Activated CD4-positive, alpha-beta T cell treated with anti-CD3 and anti-CD28 coated beads for 36 hours (primary cell): ENCODE measurements at regions not wholly inside any gene's neighbourhood (a gene's known extent, or its start where the extent isn't known, plus 50 kb on each side); places are given as distances from the start of the nearest gene placed in this dataset.
A peak's percentile ranks its signal among the peaks of the same experiment; 100 is the strongest.

ENCODE experiments used
- ATAC-seq: fragments of 200-7000 bp; cut with Tn5 transposase; one replicate; pipeline ENCODE4 v1.10.0; 2021; ENCODE audit warnings: mild to moderate bottlenecking, moderate library complexity
- CTCF ChIA-PET: fragments of 350-600 bp; sonication (Branson Sonifier 250); formaldehyde crosslinking; loops from one replicate; lab custom pipeline; 2021; ENCODE audit warnings: antibody characterized with exemption; lab: Charles Lee
- POLR2A ChIA-PET: fragments of 350-600 bp; sonication (Branson Sonifier 250); formaldehyde crosslinking; loops from one replicate; lab custom pipeline; 2021; ENCODE audit warnings: antibody characterized with exemption, inconsistent platforms; lab: Charles Lee
- DNase-seq: peaks from one replicate; pipeline ENCODE4 v3.0.0-alpha.2; 2020
- H3K27ac Mint-ChIP-seq: one replicate; pipeline ENCODE4 v1.8.0; 2021; ENCODE audit warnings: mixed read lengths
- H3K27me3 Mint-ChIP-seq: one replicate; pipeline ENCODE4 v1.8.0; 2021; ENCODE audit warnings: mixed read lengths
- H3K36me3 Mint-ChIP-seq: one replicate; pipeline ENCODE4 v1.8.0; 2021; ENCODE audit warnings: low read depth, mixed read lengths
- H3K4me1 Mint-ChIP-seq: one replicate; pipeline ENCODE4 v1.8.0; 2021; ENCODE audit warnings: mixed read lengths
- H3K4me3 Mint-ChIP-seq: one replicate; pipeline ENCODE4 v1.8.0; 2021; ENCODE audit warnings: mild to moderate bottlenecking, moderate library complexity, mixed read lengths
- H3K9me3 Mint-ChIP-seq: one replicate; pipeline ENCODE4 v1.8.0; 2021; ENCODE audit warnings: low read depth, mixed read lengths
- intact Hi-C, 2 experiments: fragments of 100-400 bp; cut with DNase I in 1 of 2; cut with micrococcal nuclease in 1 of 2; formaldehyde crosslinking; loops; one replicate each; pipeline versions ENCODE4 v1.14.2 to v1.15.1; 2022 to 2024; cut with DNase I, micrococcal nuclease

GRCh38 chr12:92582475-92582874, 120.3 kb upstream of the PLEKHG7 start:
- H3K9me3 Mint-ChIP-seq, result peaks cover 11% of the 10 kb centered on the region
- H3K27ac Mint-ChIP-seq, result no peak overlapping the region
- H3K27me3 Mint-ChIP-seq, result no peaks in the 10 kb centered on the region
- CTCF ChIA-PET, result interaction anchor here (0.5 to 1.0 kb wide), 5 partner anchors 8 to 486 kb away, joined by 3 read pairs; no protein-coding TSS in a partner anchor
- intact Hi-C loops, result no loop called here
- DNase-seq, result no peak
- ATAC-seq, result no peak
- H3K4me3 Mint-ChIP-seq, result no peak overlapping the region
- H3K36me3 Mint-ChIP-seq, result peaks cover 4% of the 10 kb centered on the region
- POLR2A ChIA-PET, result no interaction called here
- no peaks in the 10 kb centered on the region for H3K4me1 Mint-ChIP-seq

GRCh38 chr12:92581604-92582003, 121.2 kb upstream of the PLEKHG7 start:
- Mint-ChIP-seq H3K4me1 (no peaks in the 10 kb centered on the region), H3K4me3 (no peak overlapping the region), H3K9me3 (peaks cover 11% of the 10 kb centered on the region), H3K27me3 (no peaks in the 10 kb centered on the region), H3K36me3 (peaks cover 4% of the 10 kb centered on the region), H3K27ac (no peak overlapping the region)
- intact Hi-C loops, result no loop called here
- ChIA-PET POLR2A (no interaction called here), CTCF (interaction anchor here (1.0 kb wide), 1 partner anchor 485 kb away, joined by 3 read pairs; no protein-coding TSS in a partner anchor)
- DNase-seq (no peak), ATAC-seq (no peak)

- Mint-ChIP-seq H3K4me1 (peaks cover 11% of the 10 kb centered on the region), H3K9me3 (peaks cover 2% of the 10 kb centered on the region), H3K36me3 (no peaks in the 10 kb centered on the region), H3K4me3 (no peak overlapping the region), H3K27me3 (no peaks in the 10 kb centered on the region), H3K27ac (no peak overlapping the region)
- no peak for ATAC-seq
- no peak for DNase-seq
- intact Hi-C loops, result loop anchor here (1.0 to 10.0 kb wide), 9 partner anchors 32 to 1213 kb away; no protein-coding TSS in a partner anchor
- ChIA-PET POLR2A (no interaction called here), CTCF (interaction anchor here (0.7 to 1.5 kb wide), 6 partner anchors 9 to 1196 kb away, joined by 3 to 4 read pairs (median 4); no protein-coding TSS in a partner anchor)
These were observed 127.7 kb upstream of the PLEKHG7 start for GRCh38 chr12:92574911-92575570.

DNA sequence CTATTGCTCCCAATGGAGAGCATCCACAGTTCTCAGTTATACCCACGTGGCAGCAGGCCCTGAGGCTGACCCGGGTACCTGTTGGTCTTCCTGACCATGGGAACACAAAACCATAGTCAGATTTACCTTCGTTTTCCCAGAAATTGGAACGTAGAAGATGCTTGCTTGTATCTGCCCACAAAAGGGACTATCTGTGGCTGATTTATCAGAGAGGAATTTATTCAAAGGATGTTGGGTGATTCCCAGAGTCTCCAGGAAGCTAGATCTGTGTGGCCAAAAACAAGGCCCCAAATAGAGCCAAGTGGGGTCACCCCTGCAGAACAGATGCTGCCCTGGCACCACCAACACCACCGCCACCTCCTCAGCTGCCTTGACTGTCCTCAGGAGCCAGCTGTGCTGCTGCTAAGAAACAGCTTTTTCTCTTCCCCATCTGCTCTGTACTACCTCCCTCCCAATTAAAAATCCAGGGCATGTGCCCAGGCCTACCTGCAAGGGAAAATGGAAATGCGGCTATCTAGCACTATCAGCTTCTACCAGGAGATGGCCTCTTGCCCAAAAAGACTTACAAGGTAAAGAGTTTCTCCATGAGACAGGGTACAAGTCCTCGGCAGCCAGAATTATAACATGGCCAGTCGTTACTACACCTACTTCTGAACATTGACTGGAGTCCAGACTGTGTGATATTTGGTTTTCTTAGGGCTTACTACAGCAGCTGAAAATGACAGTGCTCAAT, 128.6 kb upstream of the PLEKHG7 start:
- no peak overlapping the region for H3K4me3 Mint-ChIP-seq
- H3K27ac Mint-ChIP-seq, result no peak overlapping the region
- ChIA-PET CTCF (interaction anchor here (0.6 to 1.5 kb wide), 7 partner anchors 9 to 1195 kb away, joined by 3 to 4 read pairs (median 4); no protein-coding TSS in a partner anchor), POLR2A (no interaction called here)
- no peak for DNase-seq
- no peaks in the 10 kb centered on the region for H3K27me3 Mint-ChIP-seq
- peaks cover 2% of the 10 kb centered on the region for H3K9me3 Mint-ChIP-seq
- H3K36me3 Mint-ChIP-seq, result no peaks in the 10 kb centered on the region
- intact Hi-C loops, result loop anchor here (1.0 to 10.0 kb wide), 9 partner anchors 33 to 1212 kb away; no protein-coding TSS in a partner anchor
- ATAC-seq, result peak; percentile 25
- peaks cover 11% of the 10 kb centered on the region for H3K4me1 Mint-ChIP-seq

DNA sequence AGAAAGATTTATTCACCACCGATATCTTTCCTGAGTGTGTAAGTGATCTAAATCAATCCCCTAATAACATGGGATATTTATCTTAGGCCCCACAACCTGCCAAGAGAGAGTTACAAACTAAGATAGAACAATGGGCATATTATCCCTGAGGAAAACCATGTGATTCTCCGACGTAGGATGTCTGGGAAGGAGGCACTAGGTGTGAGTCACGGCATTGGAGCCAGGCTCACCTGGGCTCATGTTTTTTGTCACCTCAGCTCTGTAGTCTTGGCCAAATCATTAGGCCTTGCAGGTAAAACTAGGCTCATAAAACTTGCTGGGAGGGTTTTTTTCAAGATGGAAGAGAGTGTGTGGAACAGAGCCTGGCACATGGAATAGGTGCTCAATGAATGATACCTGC, 129.7 kb upstream of the PLEKHG7 start:
- ChIA-PET CTCF (interaction anchor here (0.6 to 1.9 kb wide), 4 partner anchors 10 to 388 kb away, joined by 3 to 4 read pairs (median 3); no protein-coding TSS in a partner anchor), POLR2A (interaction anchor here (0.6 kb wide), 1 partner anchor 427 kb away, joined by 4 read pairs; the partner anchor contains the start of gene BTG1)
- Mint-ChIP-seq H3K27me3 (no peaks in the 10 kb centered on the region), H3K36me3 (no peaks in the 10 kb centered on the region), H3K27ac (no peak overlapping the region), H3K9me3 (peaks cover 2% of the 10 kb centered on the region), H3K4me1 (peaks cover 14% of the 10 kb centered on the region), H3K4me3 (no peak overlapping the region)
- intact Hi-C loops, result loop anchor here (5.0 to 10.0 kb wide), 7 partner anchors 34 to 1211 kb away; no protein-coding TSS in a partner anchor
- DNase-seq (no peak), ATAC-seq (no peak)

DNA sequence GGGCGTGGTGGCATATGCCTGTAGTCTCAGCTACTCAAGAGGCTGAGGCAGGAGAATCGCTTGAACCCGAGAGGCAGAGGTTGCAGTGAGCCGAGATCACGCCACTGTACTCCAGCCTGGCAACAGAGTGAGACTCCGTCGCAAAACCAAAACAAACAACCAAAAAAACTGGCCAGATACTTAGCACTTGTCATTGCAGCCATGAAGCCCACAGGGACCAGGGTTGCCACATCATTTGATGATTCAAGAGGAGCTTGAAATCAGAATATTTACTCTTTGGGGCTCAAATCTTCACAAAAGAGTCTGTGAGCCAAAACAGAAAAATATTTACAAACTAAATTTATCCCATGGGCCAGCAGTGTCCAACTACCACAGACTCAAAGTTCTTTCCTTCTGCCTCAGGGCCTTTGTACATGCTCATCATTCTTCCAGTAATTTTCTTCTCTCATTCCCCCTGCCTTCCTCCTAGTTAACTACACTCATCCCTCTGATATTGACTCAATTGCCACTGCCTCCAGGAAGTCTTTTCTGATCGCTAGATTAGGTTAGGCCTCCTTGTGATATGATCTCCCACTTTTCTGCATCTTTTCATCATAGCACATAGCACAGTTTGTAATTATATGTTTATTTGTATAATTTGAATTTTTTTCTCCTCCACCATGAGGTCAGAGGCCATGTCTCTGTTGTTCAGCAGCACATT, 130.8 kb upstream of the PLEKHG7 start:
- no peak for ATAC-seq
- POLR2A ChIA-PET, result no interaction called here
- Mint-ChIP-seq H3K36me3 (peaks cover 8% of the 10 kb centered on the region), H3K4me3 (no peak overlapping the region), H3K4me1 (peaks cover 21% of the 10 kb centered on the region), H3K27ac (peak overlapping the region; percentile 8), H3K27me3 (no peaks in the 10 kb centered on the region), H3K9me3 (peaks cover 6% of the 10 kb centered on the region)
- intact Hi-C loops, result loop anchor here (2.0 to 10.0 kb wide), 12 partner anchors 35 to 1210 kb away; no protein-coding TSS in a partner anchor
- CTCF ChIA-PET, result interaction anchor here (0.7 to 4.3 kb wide), 9 partner anchors 9 to 426 kb away, joined by 3 to 50 read pairs (median 3); partner anchors contain the start of gene BTG1
- DNase-seq, result no peak

DNA sequence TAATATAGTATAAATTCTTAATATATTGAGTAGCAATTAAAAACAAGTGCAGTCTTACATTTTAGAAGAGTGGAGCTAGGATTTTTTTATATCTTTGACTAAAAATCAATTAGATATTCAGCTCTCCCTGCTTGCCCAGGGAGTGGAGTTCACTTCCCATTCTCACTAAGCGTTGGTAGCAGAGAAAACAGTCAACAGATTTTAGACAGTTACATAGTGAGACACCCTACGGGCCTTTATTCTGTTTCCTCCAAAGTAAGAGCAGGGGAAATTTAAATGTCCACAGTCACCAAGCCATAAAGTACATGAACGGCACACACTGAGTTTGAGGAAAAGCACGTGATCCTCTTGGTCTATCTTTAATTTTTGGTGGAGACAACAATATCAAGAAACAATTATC, 131.6 kb upstream of the PLEKHG7 start:
- Mint-ChIP-seq H3K36me3 (peaks cover 14% of the 10 kb centered on the region), H3K9me3 (peaks cover 11% of the 10 kb centered on the region), H3K27ac (peak overlapping the region; percentile 33), H3K4me1 (peaks cover 29% of the 10 kb centered on the region), H3K27me3 (no peaks in the 10 kb centered on the region), H3K4me3 (no peak overlapping the region)
- DNase-seq, result no peak
- ATAC-seq, result no peak
- ChIA-PET CTCF (interaction anchor here (0.8 to 4.3 kb wide), 12 partner anchors 8 to 425 kb away, joined by 3 to 50 read pairs (median 4); partner anchors contain the start of gene BTG1), POLR2A (no interaction called here)
- intact Hi-C loops, result loop anchor here (2.0 to 10.0 kb wide), 12 partner anchors 36 to 1209 kb away; no protein-coding TSS in a partner anchor

- H3K27ac Mint-ChIP-seq, result no peak overlapping the region
- ATAC-seq (peak; percentile 92), DNase-seq (peak; percentile 58)
- ChIA-PET POLR2A (interaction anchor here (0.6 kb wide), 1 partner anchor 28 kb away, joined by 5 read pairs; no protein-coding TSS in a partner anchor), CTCF (interaction anchor here (0.5 to 4.3 kb wide), 20 partner anchors 14 to 1170 kb away, joined by 3 to 50 read pairs (median 3); partner anchors contain the start of gene BTG1)
- no peaks in the 10 kb centered on the region for H3K27me3 Mint-ChIP-seq
- peaks cover 20% of the 10 kb centered on the region for H3K36me3 Mint-ChIP-seq
- intact Hi-C loops, result loop anchor here (1.0 to 10.0 kb wide), 21 partner anchors 31 to 1208 kb away; no protein-coding TSS in a partner anchor
- H3K4me3 Mint-ChIP-seq, result no peak overlapping the region
- H3K4me1 Mint-ChIP-seq, result peaks cover 32% of the 10 kb centered on the region
- H3K9me3 Mint-ChIP-seq, result peaks cover 16% of the 10 kb centered on the region
These were observed 132.6 kb upstream of the PLEKHG7 start for GRCh38 chr12:92570056-92570753.

- Mint-ChIP-seq H3K27ac (no peak overlapping the region), H3K9me3 (peaks cover 18% of the 10 kb centered on the region), H3K4me3 (no peak overlapping the region), H3K4me1 (peaks cover 34% of the 10 kb centered on the region), H3K36me3 (peaks cover 26% of the 10 kb centered on the region), H3K27me3 (no peaks in the 10 kb centered on the region)
- DNase-seq, result no peak
- ChIA-PET POLR2A (interaction anchor here (0.7 to 1.7 kb wide), 2 partner anchors 139 to 423 kb away, joined by 3 to 4 read pairs; partner anchors contain the start of gene BTG1), CTCF (interaction anchor here (0.6 to 4.3 kb wide), 10 partner anchors 42 to 432 kb away, joined by 3 to 50 read pairs (median 4); no protein-coding TSS in a partner anchor)
- no peak for ATAC-seq
- intact Hi-C loops, result no loop called here
These were observed 134.1 kb upstream of the PLEKHG7 start for GRCh38 chr12:92568691-92569090.

DNA sequence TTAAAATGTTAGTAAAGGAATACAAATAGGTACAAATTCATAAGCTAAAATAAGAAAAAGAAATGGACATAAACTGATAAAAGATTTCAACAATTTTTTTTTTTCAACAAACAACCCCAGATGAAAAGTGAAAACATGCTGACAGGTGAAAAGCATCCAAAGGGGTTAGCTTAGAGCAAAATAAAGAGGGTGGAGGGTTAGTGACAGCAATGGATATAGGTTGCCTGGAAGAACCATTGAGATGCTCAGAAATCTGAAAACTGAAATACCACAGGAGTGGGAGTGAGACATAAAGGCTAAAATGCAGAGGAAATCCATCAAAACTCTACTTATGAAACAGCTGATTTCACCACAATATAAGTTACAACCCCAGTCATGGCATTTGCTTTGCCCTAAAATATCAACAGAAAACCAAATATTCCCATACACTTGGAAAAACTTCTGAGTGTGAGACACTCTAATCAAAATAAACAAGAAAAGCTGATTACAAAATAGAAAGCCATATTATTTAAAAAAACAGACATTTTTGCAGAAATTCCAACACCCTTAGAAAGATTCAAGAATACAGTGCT, 136.3 kb upstream of the PLEKHG7 start:
- H3K4me3 Mint-ChIP-seq, result no peak overlapping the region
- intact Hi-C loops, result no loop called here
- CTCF ChIA-PET, result interaction anchor here (1.2 to 2.8 kb wide), 4 partner anchors 9 to 61 kb away, joined by 4 to 10 read pairs (median 6); no protein-coding TSS in a partner anchor

More for the DNA sequence above, 136.3 kb upstream of the PLEKHG7 start:
- DNase-seq (no peak), ATAC-seq (peak; percentile 31)
- no peaks in the 10 kb centered on the region for H3K27me3 Mint-ChIP-seq
- POLR2A ChIA-PET, result interaction anchor here (0.5 kb wide), 1 partner anchor 21 kb away, joined by 4 read pairs; no protein-coding TSS in a partner anchor
- peak overlapping the region; percentile 29 for H3K27ac Mint-ChIP-seq
- peaks cover 19% of the 10 kb centered on the region for H3K9me3 Mint-ChIP-seq
- peaks cover 47% of the 10 kb centered on the region for H3K4me1 Mint-ChIP-seq
- peaks cover 26% of the 10 kb centered on the region for H3K36me3 Mint-ChIP-seq
